ENCODE measurements at regions not wholly inside any gene's neighbourhood (a gene's known extent, or its start where the extent isn't known, plus 50 kb on each side); places are given as distances from the start of the nearest gene placed in this dataset.

DNA sequence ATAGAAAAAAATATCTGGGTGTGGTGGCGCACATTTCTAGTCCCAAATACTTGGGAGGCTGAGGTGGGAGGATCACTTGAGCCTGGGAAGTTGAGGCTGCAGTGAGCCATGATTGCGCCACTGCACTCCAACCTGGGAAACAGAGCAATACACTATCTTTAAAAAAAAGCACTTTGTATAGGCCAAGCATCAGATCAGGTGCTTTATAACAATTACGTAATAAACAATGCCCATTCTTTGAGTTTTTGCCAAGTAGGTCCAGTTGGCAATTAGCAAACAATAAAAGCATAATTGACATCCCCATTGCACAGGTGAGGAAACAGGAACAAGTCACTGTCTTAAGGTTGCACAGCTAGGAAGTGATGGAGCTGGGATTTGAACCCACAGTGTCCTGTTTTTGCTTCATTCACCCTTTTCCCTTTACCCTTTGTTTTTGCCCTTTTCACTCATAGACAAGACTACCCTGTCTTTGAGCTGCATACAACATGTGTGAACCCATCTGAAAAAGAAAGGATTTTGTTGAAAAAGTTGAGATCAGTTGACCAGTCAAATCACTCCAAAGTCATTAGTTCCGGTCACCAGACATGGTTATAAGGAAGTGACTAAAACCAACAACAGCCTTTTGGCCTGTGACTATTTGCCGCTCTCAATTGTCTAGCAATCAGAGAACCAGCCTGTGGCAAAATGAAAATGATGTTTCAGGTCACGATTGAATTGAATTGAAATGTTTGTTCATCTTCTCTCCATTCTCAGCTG is 303.6 kb downstream of the TFAP2C start:
- H3K4me3 ChIP-seq = no peak overlapping the region
- H3K9me3 ChIP-seq = no peaks in the 10 kb centered on the region
- 81 to 94% (median 88%) methylated on average over 6 of the region's 6 CpGs for WGBS, 5 donors
- TF ChIP-seq CTCF (IDR thresholded peaks at IDR 0.05 in 8 of 11, conservative IDR thresholded peaks at IDR 0.05 in 3 of 11) (no peak), POLR2A (IDR thresholded peaks at IDR 0.05) (no peak), POLR2AphosphoS5 (IDR thresholded peaks at IDR 0.05) (no peak)
- H3K27me3 ChIP-seq (replicated peaks in 1 of 7) = peaks cover 0 to 58% (median 15%) of the 10 kb centered on the region in 7 donors
- no peak overlapping the region for H3K27ac ChIP-seq
- intact Hi-C loops (cut with DNase I; ENCODE audit: low total_unique reads) = no loop called here
- H3K36me3 ChIP-seq = no peaks in the 10 kb centered on the region
- DNase-seq = no peak
- H3K4me1 ChIP-seq = no peaks in the 10 kb centered on the region

- Histone ChIP-seq H3K27me3 (replicated peaks in 1 of 7) (peaks cover 0 to 53% (median 12%) of the 10 kb centered on the region in 7 donors), H3K4me3 (no peak overlapping the region), H3K36me3 (no peaks in the 10 kb centered on the region), H3K4me1 (no peaks in the 10 kb centered on the region), H3K9me3 (no peaks in the 10 kb centered on the region), H3K27ac (no peak overlapping the region)
- intact Hi-C loops (cut with DNase I; ENCODE audit: low total_unique reads) = no loop called here
- no peak for DNase-seq
- no peak for TF ChIP-seq CTCF (IDR thresholded peaks at IDR 0.05 in 8 of 11, conservative IDR thresholded peaks at IDR 0.05 in 3 of 11)
- no peak for TF ChIP-seq POLR2AphosphoS5 (IDR thresholded peaks at IDR 0.05)
- TF ChIP-seq POLR2A (IDR thresholded peaks at IDR 0.05) = no peak
- WGBS, 5 donors = 61 to 89% (median 78%) methylated on average over 3 of the region's 3 CpGs
These were observed 304.2 kb downstream of the TFAP2C start for GRCh38 chr20:56933331-56933698.

DNA sequence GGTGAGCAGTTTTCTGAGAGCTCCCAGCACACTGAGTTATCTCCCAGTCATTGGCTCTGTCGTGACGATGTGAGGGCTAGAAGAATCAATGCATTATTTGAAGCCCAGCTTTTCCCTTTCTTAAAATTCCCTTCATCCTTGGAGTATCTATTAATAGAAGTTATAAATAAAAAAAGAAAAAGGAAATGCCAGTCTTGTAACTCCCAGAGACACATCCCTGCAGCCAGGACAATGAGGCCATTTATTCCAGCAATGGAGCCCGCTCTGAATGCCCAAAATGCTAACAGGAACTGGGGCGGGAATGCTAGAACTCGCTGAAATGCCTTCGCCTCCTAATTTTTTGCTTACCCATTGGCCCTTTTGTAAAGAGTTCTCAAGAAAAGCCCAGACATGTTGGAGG is 305.8 kb downstream of the TFAP2C start:
- TF ChIP-seq POLR2AphosphoS5 (IDR thresholded peaks at IDR 0.05) = no peak
- TF ChIP-seq POLR2A (IDR thresholded peaks at IDR 0.05) = no peak
- no peak for TF ChIP-seq CTCF (IDR thresholded peaks at IDR 0.05 in 8 of 11, conservative IDR thresholded peaks at IDR 0.05 in 3 of 11)
- no peak overlapping the region for H3K4me3 ChIP-seq
- H3K4me1 ChIP-seq = no peaks in the 10 kb centered on the region
- DNase-seq = no peak
- H3K27me3 ChIP-seq (replicated peaks in 1 of 7) = peaks cover 0 to 42% (median 3%) of the 10 kb centered on the region in 7 donors
- no peaks in the 10 kb centered on the region for H3K36me3 ChIP-seq
- no peaks in the 10 kb centered on the region for H3K9me3 ChIP-seq
- intact Hi-C loops (cut with DNase I; ENCODE audit: low total_unique reads) = no loop called here
- no peak overlapping the region for H3K27ac ChIP-seq
- WGBS, 5 donors = 57 to 68% (median 61%) methylated on average over 6 of the region's 6 CpGs

GRCh38 chr20:56940466-56940865 is 311.4 kb downstream of the TFAP2C start:
- Histone ChIP-seq H3K27me3 (replicated peaks in 1 of 7) (peaks cover 0 to 29% (median 0%) of the 10 kb centered on the region in 7 donors), H3K36me3 (no peaks in the 10 kb centered on the region), H3K9me3 (no peaks in the 10 kb centered on the region), H3K4me1 (no peaks in the 10 kb centered on the region), H3K4me3 (no peak overlapping the region), H3K27ac (no peak overlapping the region)
- TF ChIP-seq POLR2AphosphoS5 (IDR thresholded peaks at IDR 0.05) = no peak
- TF ChIP-seq CTCF (IDR thresholded peaks at IDR 0.05 in 8 of 11, conservative IDR thresholded peaks at IDR 0.05 in 3 of 11) = no peak
- TF ChIP-seq POLR2A (IDR thresholded peaks at IDR 0.05) = no peak
- DNase-seq = no peak
- intact Hi-C loops (cut with DNase I; ENCODE audit: low total_unique reads) = no loop called here
